HL-60 (cell line): ENCODE measurements at regions not wholly inside any gene's neighbourhood (a gene's known extent, or its start where the extent isn't known, plus 50 kb on each side); places are given as distances from the start of the nearest gene placed in this dataset.

ENCODE experiments used
- DNase-seq, 2 experiments: peaks; one replicate each; pipeline ENCODE4 v3.0.0-alpha.2; 2010 to 2020; ENCODE audit warnings: low read depth in 1 of 2, low spot score in 1 of 2
- H3K27ac ChIP-seq: fragments of 250-450 bp; sonication (Bioruptor Pico); replicated peaks from 2 replicates; pipeline ENCODE4 v1.5.1; 2020; ENCODE audit warnings: mild to moderate bottlenecking, moderate library complexity
- H3K27me3 ChIP-seq: fragments of 250-450 bp; sonication (Bioruptor Pico); 2 replicates; pipeline ENCODE4 v1.5.1; 2021; ENCODE audit warnings: mild to moderate bottlenecking, moderate library complexity; ENCODE audit not compliant: insufficient read depth, poor library complexity, severe bottlenecking
- H3K4me3 ChIP-seq: replicated peaks from 2 replicates; pipeline ENCODE4 v1.5.1; 2011; ENCODE audit warnings: mild to moderate bottlenecking, control low read depth, low read length; ENCODE audit not compliant: insufficient read depth
- CTCF ChIP-seq: IDR thresholded peaks from one replicate; pipeline ENCODE4 v1.5.1; 2011; ENCODE audit warnings: low read length, control low read depth, inconsistent platforms; ENCODE audit not compliant: insufficient read depth
- GABPA ChIP-seq: IDR thresholded peaks from 2 replicates; pipeline ENCODE4 v1.6.1; 2012; ENCODE audit warnings: low read depth
- POLR2AphosphoS5 ChIP-seq: IDR thresholded peaks from 2 replicates; pipeline ENCODE4 v1.6.1; 2012; ENCODE audit warnings: low read depth
- REST ChIP-seq: IDR thresholded peaks from 2 replicates; pipeline ENCODE4 v1.6.1; 2012; ENCODE audit warnings: low read depth; ENCODE audit not compliant: insufficient replicate concordance
- SPI1 ChIP-seq: IDR thresholded peaks from 2 replicates; pipeline ENCODE4 v1.6.1; 2012; ENCODE audit warnings: low read depth, mild to moderate bottlenecking, borderline replicate concordance

GRCh38 chr18:42264497-42264896 is 309.5 kb downstream of the PIK3C3 start:
- TF ChIP-seq POLR2AphosphoS5, result no peak
- TF ChIP-seq REST, result no peak
- Histone ChIP-seq H3K27me3 (peaks cover 8% of the 10 kb centered on the region), H3K4me3 (no peak overlapping the region), H3K27ac (no peak overlapping the region)
- DNase-seq, result no peak

- no peak for DNase-seq
- Histone ChIP-seq H3K27me3 (peaks cover 8% of the 10 kb centered on the region), H3K27ac (no peak overlapping the region), H3K4me3 (no peak overlapping the region)
- TF ChIP-seq GABPA (no peak), SPI1 (no peak), POLR2AphosphoS5 (no peak), CTCF (no peak), REST (no peak)
These were observed 313.2 kb downstream of the PIK3C3 start for GRCh38 chr18:42268186-42268725.

- peaks cover 8% of the 10 kb centered on the region for H3K27me3 ChIP-seq
- no peak overlapping the region for H3K4me3 ChIP-seq
- H3K27ac ChIP-seq, result no peak overlapping the region
- no peak for DNase-seq
- TF ChIP-seq GABPA (no peak), CTCF (no peak), SPI1 (no peak), POLR2AphosphoS5 (no peak), REST (no peak)
These were observed 313.8 kb downstream of the PIK3C3 start for GRCh38 chr18:42268798-42269197.
